Neural progenitor cell (in vitro differentiated cells): ENCODE measurements at regions not wholly inside any gene's neighbourhood (a gene's known extent, or its start where the extent isn't known, plus 50 kb on each side); places are given as distances from the start of the nearest gene placed in this dataset.
A peak's percentile ranks its signal among the peaks of the same experiment; 100 is the strongest.
"Not testable (repeated sequence)": the region's sequence is repeated elsewhere in the genome, so short reads cannot be mapped to it uniquely, and the experiment has no call there.

Source experiments
- DNase-seq: peaks from one replicate; pipeline ENCODE4 v3.0.0-alpha.2; 2016; ENCODE audit warnings: low spot score
- H2AFZ ChIP-seq: fragments of 200-600 bp; sonication (generic); replicated peaks from 2 replicates; pipeline ENCODE4 v1.6.1; 2016; ENCODE audit warnings: antibody characterized with exemption
- H3F3A ChIP-seq: fragments of 200-600 bp; sonication (generic); 2 replicates; pipeline ENCODE4 v1.6.1; 2016; ENCODE audit warnings: antibody characterized with exemption, low read depth
- H3K27ac ChIP-seq: fragments of 200-600 bp; sonication (generic); 2 replicates; pipeline ENCODE4 v1.5.1; 2016; ENCODE audit warnings: mild to moderate bottlenecking
- H3K27me3 ChIP-seq: fragments of 200-600 bp; sonication (generic); 2 replicates; pipeline ENCODE4 v1.6.1; 2016; ENCODE audit warnings: mild to moderate bottlenecking, moderate library complexity
- H3K36me3 ChIP-seq: fragments of 200-600 bp; sonication (generic); 2 replicates; pipeline ENCODE4 v1.5.1; 2016
- H3K4me1 ChIP-seq: fragments of 200-600 bp; sonication (generic); 2 replicates; pipeline ENCODE4 v1.6.1; 2016; ENCODE audit warnings: mixed run types
- H3K4me2 ChIP-seq: fragments of 200-600 bp; sonication (generic); 2 replicates; pipeline ENCODE4 v1.6.1; 2016
- H3K4me3 ChIP-seq: fragments of 200-600 bp; sonication (generic); 2 replicates; pipeline ENCODE4 v1.5.1; 2016
- H3K79me2 ChIP-seq: fragments of 200-600 bp; sonication (generic); 2 replicates; pipeline ENCODE4 v1.6.1; 2016; ENCODE audit warnings: low read depth
- H3K9ac ChIP-seq: fragments of 200-600 bp; sonication (generic); 2 replicates; pipeline ENCODE4 v1.6.1; 2016
- H3K9me3 ChIP-seq: fragments of 200-600 bp; sonication (generic); 2 replicates; pipeline ENCODE4 v1.5.1; 2016; ENCODE audit warnings: low read depth
- H4K20me1 ChIP-seq: fragments of 200-600 bp; sonication (generic); 2 replicates; pipeline ENCODE4 v1.6.1; 2016; ENCODE audit warnings: low read depth
- H3K27ac Mint-ChIP-seq: 3 replicates; pipeline ENCODE4 v1.8.0; 2021; ENCODE audit warnings: mixed read lengths
- H3K27me3 Mint-ChIP-seq: 2 replicates; pipeline ENCODE4 v1.8.0; 2022; ENCODE audit warnings: low read depth, mild to moderate bottlenecking, inconsistent platforms, moderate library complexity, mixed read lengths; ENCODE audit not compliant: insufficient read depth
- H3K36me3 Mint-ChIP-seq: 3 replicates; pipeline ENCODE4 v1.8.0; 2021; ENCODE audit warnings: mixed read lengths
- H3K4me1 Mint-ChIP-seq: 3 replicates; pipeline ENCODE4 v1.8.0; 2021; ENCODE audit warnings: mixed read lengths
- H3K4me3 Mint-ChIP-seq: 3 replicates; pipeline ENCODE4 v1.8.0; 2021; ENCODE audit warnings: mild to moderate bottlenecking, moderate library complexity, mixed read lengths
- H3K9me3 Mint-ChIP-seq: 3 replicates; pipeline ENCODE4 v1.8.0; 2020; ENCODE audit warnings: mixed read lengths
- CTCF ChIP-seq: fragments of 200-600 bp; sonication (generic); IDR thresholded peaks from 2 replicates; pipeline ENCODE4 v1.5.1; 2017; ENCODE audit warnings: antibody characterized with exemption, mild to moderate bottlenecking
- EZH2 ChIP-seq: fragments of 200-600 bp; sonication (generic); IDR thresholded peaks from 2 replicates; pipeline ENCODE4 v1.6.1; 2017; ENCODE audit warnings: antibody characterized with exemption, mild to moderate bottlenecking, moderate library complexity
- EZH2phosphoT487 ChIP-seq: fragments of 200-600 bp; sonication (generic); IDR thresholded peaks from 2 replicates; pipeline ENCODE4 v1.6.1; 2017; ENCODE audit warnings: antibody characterized with exemption

GRCh38 chr2:222760301-222760897 is 88.9 kb downstream of the MOGAT1 start:
- peaks cover 16% of the 10 kb centered on the region for H3F3A ChIP-seq
- no peak overlapping the region for H3K9ac ChIP-seq
- Mint-ChIP-seq H3K9me3 (no peaks in the 10 kb centered on the region), H3K4me3 (no peak overlapping the region), H3K36me3 (no peaks in the 10 kb centered on the region), H3K4me1 (peaks cover 12% of the 10 kb centered on the region), H3K27me3 (peaks cover 21% of the 10 kb centered on the region), H3K27ac (no peak overlapping the region)
- H2AFZ ChIP-seq: no peak overlapping the region
- H3K4me3 ChIP-seq: no peak overlapping the region
- H4K20me1 ChIP-seq: no peaks in the 10 kb centered on the region
- H3K27me3 ChIP-seq: peaks cover 40% of the 10 kb centered on the region
- peaks cover 33% of the 10 kb centered on the region for H3K4me1 ChIP-seq
- H3K79me2 ChIP-seq: no peaks in the 10 kb centered on the region
- H3K4me2 ChIP-seq: no peak overlapping the region
- DNase-seq: peak; percentile 16
- TF ChIP-seq EZH2: no peak
- no peak for TF ChIP-seq EZH2phosphoT487
- no peak for TF ChIP-seq CTCF
- no peaks in the 10 kb centered on the region for H3K9me3 ChIP-seq
- no peaks in the 10 kb centered on the region for H3K36me3 ChIP-seq
- no peak overlapping the region for H3K27ac ChIP-seq

- peaks cover 27% of the 10 kb centered on the region for H3K4me1 ChIP-seq
- H3K9ac ChIP-seq: no peak overlapping the region
- H3K9me3 Mint-ChIP-seq: no peaks in the 10 kb centered on the region
- H3K27me3 ChIP-seq: peaks cover 25% of the 10 kb centered on the region
- no peak for DNase-seq
- H4K20me1 ChIP-seq: no peaks in the 10 kb centered on the region
- H3K36me3 ChIP-seq: no peaks in the 10 kb centered on the region
- H3K36me3 Mint-ChIP-seq: no peaks in the 10 kb centered on the region
- H3K27me3 Mint-ChIP-seq: peaks cover 19% of the 10 kb centered on the region
- peaks cover 6% of the 10 kb centered on the region for H3K4me1 Mint-ChIP-seq
- H3K27ac Mint-ChIP-seq: no peak overlapping the region
- H3K4me3 ChIP-seq: no peak overlapping the region
- no peak overlapping the region for H3K4me2 ChIP-seq
- H3F3A ChIP-seq: peaks cover 16% of the 10 kb centered on the region
- no peak overlapping the region for H3K27ac ChIP-seq
- no peaks in the 10 kb centered on the region for H3K9me3 ChIP-seq
- TF ChIP-seq CTCF: no peak
- no peaks in the 10 kb centered on the region for H3K79me2 ChIP-seq
- peak overlapping the region; percentile 50 for H3K4me3 Mint-ChIP-seq
- H2AFZ ChIP-seq: peak overlapping the region; percentile 19
Observed at GRCh38 chr2:222761888-222762287, 90.4 kb downstream of the MOGAT1 start.

- Histone ChIP-seq H3K36me3 (no peaks in the 10 kb centered on the region), H3K27ac (no peak overlapping the region), H3K4me2 (no peak overlapping the region), H3K9me3 (no peaks in the 10 kb centered on the region), H3K4me3 (no peak overlapping the region), H3K4me1 (peaks cover 25% of the 10 kb centered on the region), H4K20me1 (no peaks in the 10 kb centered on the region), H3K9ac (no peak overlapping the region), H3K79me2 (no peaks in the 10 kb centered on the region), H2AFZ (peak overlapping the region; percentile 19), H3K27me3 (peaks cover 20% of the 10 kb centered on the region), H3F3A (peaks cover 16% of the 10 kb centered on the region)
- no peak overlapping the region for H3K27ac Mint-ChIP-seq
- H3K4me1 Mint-ChIP-seq: peaks cover 3% of the 10 kb centered on the region
- H3K9me3 Mint-ChIP-seq: no peaks in the 10 kb centered on the region
- H3K4me3 Mint-ChIP-seq: no peak overlapping the region
- H3K36me3 Mint-ChIP-seq: no peaks in the 10 kb centered on the region
- no peak for DNase-seq
- no peak for TF ChIP-seq CTCF
- no peak for TF ChIP-seq EZH2
- no peak for TF ChIP-seq EZH2phosphoT487
- peaks cover 17% of the 10 kb centered on the region for H3K27me3 Mint-ChIP-seq
Observed at GRCh38 chr2:222762342-222762741, 90.9 kb downstream of the MOGAT1 start.

GRCh38 chr2:222765883-222766282 is 94.4 kb downstream of the MOGAT1 start:
- H3K4me3 Mint-ChIP-seq: not testable (repeated sequence)

GRCh38 chr2:222768019-222768418 is 92.8 kb upstream of the ACSL3 start:
- not testable (repeated sequence) for H3K4me3 ChIP-seq, DNase-seq, H3K36me3 Mint-ChIP-seq, H3K4me2 ChIP-seq, H3K4me3 Mint-ChIP-seq, H3K9me3 Mint-ChIP-seq, H3K9me3 ChIP-seq, H3K79me2 ChIP-seq, H3K27me3 Mint-ChIP-seq, H4K20me1 ChIP-seq, H3F3A ChIP-seq, H3K27me3 ChIP-seq, H3K36me3 ChIP-seq, H3K27ac ChIP-seq, H3K4me1 Mint-ChIP-seq, H3K9ac ChIP-seq, H2AFZ ChIP-seq, H3K27ac Mint-ChIP-seq, H3K4me1 ChIP-seq

More at GRCh38 chr2:222765883-222766282, 94.4 kb downstream of the MOGAT1 start:
- H3K4me1 ChIP-seq: peaks cover 16% of the 10 kb centered on the region
- not testable (repeated sequence) for DNase-seq, H3K4me2 ChIP-seq, H2AFZ ChIP-seq, H3K9me3 ChIP-seq, H3K9me3 Mint-ChIP-seq, H3K79me2 ChIP-seq, H3K4me1 Mint-ChIP-seq, H3K9ac ChIP-seq, H3F3A ChIP-seq, H3K36me3 Mint-ChIP-seq, H4K20me1 ChIP-seq, H3K27ac Mint-ChIP-seq, H3K27me3 ChIP-seq, H3K27ac ChIP-seq, H3K36me3 ChIP-seq, H3K27me3 Mint-ChIP-seq, H3K4me3 ChIP-seq
